NB4 (cell line): ENCODE measurements at regions not wholly inside any gene's neighbourhood (a gene's known extent, or its start where the extent isn't known, plus 50 kb on each side); places are given as distances from the start of the nearest gene placed in this dataset.

Experiments
- CTCF ChIP-seq: IDR thresholded peaks from one replicate; pipeline ENCODE4 v1.5.1; 2012; ENCODE audit warnings: low read depth, low read length
- POLR2A ChIP-seq: IDR thresholded peaks from 2 replicates; pipeline ENCODE4 v1.6.1; 2011; ENCODE audit warnings: mild to moderate bottlenecking; ENCODE audit not compliant: insufficient read length; ENCODE audit errors: extremely low read depth

GRCh38 chr9:73042155-73042554 lies 89.3 kb upstream of the ALDH1A1 start:
- TF ChIP-seq CTCF: no peak
- no peak for TF ChIP-seq POLR2A
